ENCODE measurements at regions not wholly inside any gene's neighbourhood (a gene's known extent, or its start where the extent isn't known, plus 50 kb on each side); places are given as distances from the start of the nearest gene placed in this dataset.

DNA sequence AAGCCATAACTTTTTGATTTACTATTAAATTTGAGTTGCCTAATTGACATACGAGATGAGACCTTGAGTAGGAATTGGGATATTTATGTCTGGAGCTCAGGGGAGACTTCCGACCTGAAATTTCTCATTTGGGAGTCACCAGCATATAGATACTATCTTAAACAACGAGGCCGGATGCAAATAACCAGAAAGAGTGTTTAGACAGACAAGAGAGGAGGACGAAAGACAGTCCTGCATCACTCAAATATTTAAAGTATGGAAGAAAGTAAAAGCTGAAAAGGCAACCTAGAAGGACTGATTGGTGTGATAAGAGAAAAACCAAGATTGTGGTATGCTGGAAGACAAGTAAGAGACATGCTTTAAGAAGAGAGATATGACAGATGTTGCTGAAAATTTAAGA is 675.0 kb upstream of the NUDT12 start:
- no peak for DNase-seq

DNA sequence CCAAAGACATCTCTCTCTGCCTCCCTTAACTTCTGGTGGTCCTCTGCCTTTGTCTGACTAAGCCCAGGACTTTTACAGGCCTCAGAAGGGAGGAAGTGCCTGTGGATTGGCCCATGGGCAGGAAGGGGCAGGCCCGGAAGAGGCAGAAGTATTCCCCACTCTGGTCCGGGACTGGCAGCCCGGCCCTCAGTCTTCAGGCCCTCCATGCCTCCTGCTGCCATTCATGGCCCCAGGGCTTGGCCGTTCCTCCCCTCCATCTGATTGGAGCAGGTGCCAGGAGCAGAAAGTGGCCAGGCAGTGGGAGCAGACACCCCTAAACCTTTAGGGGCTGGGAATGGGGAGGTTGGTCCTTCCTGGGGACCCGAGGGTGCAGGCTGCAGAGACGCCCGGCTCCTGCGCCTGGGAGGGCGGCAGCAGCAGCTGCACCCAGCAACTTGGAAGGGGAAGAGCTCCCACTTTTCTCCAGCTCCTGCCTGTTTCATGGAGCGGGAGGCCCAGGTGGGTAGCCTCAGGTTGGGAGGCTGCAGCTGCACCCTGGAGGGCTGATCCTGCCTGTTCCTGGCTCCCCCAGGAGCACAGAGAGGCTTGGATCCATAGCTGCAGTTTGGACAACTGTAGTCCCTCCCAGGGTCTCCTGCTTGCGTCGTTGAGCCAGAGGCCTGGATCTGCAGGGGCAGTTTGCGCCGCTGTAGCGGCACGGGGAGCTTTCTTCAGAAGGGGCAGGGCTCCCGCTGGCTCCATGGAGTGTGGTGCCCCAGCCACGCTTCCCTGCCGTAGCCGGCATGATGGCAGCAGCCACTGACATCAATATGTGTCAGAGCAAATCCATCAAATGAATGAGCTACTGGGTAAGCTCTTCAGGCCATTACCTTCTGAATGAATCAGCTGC is 661.5 kb upstream of the NUDT12 start:
- DNase-seq = no peak

DNA sequence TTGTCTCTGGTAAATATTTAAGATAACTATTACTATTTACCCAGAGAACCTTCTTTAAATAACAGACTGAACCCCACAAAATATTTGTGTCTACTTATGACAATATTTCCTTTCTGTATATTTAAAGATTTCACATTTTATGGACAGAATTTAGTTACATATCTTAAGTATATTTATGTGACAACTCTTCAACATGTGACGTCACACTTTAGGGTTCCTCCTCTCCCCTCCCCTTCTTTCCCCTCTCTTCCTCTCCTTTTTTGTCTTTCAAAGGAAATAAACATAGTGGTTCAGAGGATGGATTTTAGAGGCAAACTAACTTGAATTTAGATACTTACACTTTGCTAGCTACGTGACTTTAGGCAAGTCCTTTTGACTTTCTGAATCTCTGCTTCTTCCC is 655.6 kb upstream of the NUDT12 start:
- DNase-seq = no peak

DNA sequence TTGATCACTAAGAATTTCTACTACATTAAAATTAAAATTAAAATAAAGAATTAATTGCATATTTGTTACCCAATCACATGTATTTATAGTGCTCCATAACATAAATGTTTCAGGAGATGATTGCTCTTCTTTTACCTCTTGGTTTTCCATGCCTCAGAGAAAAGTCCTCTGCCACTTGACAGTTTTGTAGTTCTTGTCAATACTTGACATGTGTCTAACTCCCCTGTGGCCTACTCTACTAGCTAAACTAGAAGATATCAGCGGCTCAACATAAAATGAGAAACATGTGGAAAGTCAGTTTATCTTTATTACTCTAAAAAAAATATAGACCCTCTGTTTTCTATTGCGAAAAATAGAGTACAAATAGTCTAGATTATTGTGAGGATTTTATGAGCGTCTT is 650.6 kb upstream of the NUDT12 start:
- no peak for DNase-seq

DNA sequence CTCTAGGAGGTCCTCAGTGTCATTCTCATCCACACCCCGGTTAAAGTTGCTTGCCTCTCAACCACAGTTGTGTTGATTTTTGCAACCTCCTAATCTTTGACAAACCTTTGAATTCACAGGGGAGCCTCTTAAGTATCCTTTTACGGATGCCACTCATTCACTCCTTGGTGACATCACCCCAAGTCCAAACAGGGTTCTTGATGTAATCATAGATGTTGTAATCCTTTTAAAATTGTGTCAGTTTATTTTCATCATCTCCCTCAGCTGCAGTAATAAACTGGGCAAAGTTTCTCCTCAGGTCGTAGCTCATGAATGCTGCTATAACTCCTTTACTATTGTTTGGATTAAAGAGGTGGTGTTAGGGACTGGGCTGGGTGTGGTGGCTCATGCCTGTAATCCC is 637.2 kb upstream of the NUDT12 start:
- no peak for DNase-seq

DNA sequence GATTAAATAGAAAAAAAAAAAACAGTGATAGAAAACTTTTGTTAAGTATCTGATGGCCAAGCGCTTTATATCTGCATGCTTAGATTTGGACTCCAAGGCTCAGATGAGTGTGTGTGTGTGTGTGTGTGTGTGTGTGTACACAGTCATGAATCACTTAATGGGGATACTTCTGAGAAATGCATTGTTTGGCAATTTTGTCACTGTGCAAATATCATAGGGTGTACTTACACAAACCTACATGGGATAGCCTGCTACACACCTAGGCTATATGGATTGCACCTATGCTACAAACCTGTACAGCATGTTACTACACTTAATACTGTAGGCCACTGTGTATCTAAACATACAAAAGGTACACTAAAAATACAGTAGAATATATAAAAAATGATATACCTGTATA is 635.6 kb upstream of the NUDT12 start:
- DNase-seq = no peak

DNA sequence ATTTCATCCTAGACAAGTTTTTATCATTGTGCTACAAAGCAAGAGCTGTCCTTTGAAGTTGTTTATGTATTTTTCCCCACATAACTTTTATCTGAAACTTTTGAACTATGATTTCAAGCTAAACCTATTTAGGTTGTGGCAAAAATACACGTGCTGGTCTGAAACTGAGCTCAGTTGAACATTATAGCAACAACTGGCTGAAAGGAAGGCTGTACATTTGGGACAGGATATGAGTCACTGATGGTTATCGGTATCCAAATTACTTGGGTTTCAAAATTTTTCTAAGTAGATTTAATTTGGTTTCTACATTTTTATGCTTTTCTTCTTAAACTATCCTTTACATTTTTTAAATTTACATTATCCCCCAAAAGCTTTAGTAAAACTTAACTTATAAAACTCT is 627.3 kb upstream of the NUDT12 start:
- DNase-seq = no peak

DNA sequence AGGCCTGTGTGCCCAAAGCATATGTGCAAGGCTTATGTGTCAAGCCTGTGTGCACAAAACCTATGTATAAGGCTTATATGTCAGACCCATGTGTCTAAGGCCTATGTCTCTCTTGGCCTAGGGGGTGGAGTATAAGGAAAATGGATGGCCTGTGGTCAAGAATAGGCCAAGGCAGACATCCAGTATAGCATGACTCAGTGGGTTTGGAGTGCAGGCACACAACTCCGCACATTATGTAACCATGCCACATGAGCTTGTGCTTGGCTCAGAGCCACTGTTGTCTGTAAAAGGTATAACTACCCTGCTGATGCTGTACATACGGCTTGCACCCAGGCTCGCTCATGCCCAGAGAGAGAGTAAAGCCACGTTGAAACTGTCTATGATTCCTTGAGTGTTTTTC is 626.4 kb upstream of the NUDT12 start:
- DNase-seq = no peak

DNA sequence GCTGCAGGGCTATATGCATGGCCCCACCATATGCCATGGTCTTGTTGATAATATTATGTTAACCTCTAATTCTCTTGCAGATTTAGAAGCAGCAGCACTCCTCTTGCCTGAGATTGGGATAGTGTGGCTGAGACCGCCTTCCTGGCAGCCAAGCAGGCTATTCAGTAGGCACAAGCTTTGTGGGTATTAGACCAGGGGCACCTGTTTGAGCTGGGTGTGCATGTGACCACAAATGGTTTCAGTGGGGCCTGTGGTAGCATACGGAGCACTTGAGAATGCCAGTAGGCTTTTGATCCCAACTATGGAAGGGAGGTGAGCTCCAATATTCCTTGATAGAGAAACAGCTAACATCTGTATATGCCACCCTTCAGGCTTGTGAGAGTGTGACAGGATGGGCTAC is 625.1 kb upstream of the NUDT12 start:
- DNase-seq = no peak

DNA sequence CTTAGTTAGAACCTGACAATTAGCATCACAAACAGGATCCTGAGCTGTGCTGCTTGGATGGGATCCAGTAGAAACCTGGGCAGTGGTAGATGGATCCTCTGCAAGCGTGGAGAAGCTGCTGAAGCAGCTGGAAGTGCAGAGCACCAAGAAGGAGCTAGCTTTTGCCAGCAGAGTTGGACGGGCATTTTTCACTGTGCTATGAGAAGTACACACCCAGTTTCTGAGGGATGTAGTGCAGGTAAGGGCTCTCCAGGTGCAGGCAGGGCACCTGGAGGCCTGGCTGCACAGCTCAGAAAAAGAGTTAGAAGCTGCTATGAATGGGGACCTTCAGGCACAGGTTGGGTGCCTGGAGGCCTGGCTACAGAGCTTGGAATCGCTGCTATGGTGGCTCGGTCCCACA is 623.9 kb upstream of the NUDT12 start:
- no peak for DNase-seq

DNA sequence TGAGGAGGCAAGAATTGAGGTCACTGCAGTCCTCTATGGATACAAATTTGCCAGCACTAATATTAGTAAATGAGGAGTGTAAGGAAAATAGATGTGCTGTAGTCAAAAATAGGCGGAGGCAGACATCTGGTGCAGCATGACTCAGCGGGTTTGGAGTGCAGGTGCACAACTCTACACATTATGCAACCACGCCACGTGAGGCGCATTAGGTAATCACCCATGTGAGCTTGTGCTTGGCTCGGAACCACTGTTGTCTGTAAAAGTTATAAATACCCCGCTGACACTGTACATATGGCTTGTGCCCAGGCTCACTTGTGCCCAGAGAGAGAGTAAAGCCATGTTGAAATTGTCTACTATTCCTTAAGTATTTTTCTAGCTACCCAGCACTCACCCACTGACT is 623.5 kb upstream of the NUDT12 start:
- DNase-seq = no peak

DNA sequence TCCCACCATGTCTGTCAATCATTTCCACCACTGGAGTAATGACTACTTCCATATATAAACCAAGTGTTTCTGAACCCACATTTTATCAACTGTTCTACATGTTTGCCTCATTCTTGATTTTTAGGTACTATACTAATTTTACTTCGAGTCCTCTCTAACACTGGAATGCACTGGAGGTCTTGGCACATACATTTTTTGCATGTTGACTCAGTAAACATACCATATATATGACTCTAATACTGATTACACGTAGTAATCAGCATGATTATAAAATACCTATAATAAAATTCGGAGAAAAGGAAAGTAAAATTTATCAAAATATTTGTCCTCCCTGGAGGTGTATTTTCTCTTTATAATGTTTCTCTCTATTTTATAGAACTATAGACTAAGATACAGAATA is 621.7 kb upstream of the NUDT12 start:
- DNase-seq = no peak

DNA sequence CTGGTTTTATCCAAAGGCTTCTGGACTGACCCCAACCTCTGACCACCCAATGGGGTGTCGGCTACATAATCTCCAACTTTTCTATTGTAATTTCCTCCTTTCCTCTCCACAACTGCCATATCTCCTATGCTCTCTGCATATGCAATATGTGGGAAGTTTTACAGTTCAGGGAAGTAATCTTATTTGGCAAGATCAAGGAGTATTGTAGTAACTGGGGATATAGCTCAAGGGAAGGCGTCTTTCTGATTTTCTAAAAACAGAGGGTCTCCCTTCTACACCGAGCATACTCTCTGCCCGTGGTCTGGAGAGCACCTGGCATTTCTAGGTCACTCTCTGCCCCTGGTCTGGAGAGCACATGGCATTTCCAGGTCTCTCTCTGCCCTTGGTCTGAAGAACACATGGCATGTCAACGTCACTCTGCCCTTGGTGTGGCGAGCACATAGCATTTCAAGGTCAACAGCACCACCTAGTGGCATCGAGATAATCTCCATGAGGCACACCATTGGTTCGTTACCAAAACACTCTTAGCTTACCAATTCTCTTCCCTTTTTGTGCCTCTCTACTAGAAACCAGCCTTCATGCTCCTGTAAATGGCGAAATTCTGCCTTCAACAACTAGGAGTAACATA is 616.4 kb upstream of the NUDT12 start:
- DNase-seq = no peak

DNA sequence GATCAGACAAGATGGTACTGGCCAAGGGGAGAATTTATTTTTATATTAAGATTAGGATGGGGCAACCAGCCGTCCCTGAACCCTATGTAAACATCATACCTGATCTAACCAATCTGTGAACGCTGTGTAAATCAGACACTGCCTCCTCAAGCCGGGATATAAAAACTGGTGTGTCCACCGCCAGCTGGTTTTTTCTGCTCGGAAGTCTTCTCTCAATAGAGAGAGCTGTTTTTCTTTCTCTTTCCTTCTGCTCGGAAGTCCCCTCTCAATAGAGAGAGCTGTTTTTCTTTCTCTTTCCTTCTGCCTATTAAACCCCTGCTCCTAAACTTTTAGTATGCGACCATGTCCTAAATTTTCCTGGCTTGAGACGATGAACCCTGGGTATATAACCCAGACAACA is 615.5 kb upstream of the NUDT12 start:
- DNase-seq = no peak

DNA sequence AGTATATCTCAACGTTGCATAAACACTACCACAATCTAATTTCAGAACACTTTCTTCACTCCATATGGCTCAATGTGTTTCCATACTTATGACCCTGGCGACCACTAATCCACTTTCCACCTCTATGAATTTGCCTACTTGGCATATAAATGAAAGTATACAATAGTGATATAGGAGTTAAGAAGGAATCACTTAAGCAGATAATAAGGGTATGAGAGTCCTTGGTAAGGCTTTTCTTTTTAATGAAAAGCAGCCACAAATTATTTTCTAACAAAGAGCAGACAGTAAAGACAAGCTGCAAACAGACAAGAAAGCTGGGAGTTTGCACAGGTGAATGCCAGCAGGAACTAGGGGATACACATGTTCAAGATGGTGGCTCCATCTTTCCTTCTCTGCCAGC is 615.1 kb upstream of the NUDT12 start:
- DNase-seq = no peak

DNA sequence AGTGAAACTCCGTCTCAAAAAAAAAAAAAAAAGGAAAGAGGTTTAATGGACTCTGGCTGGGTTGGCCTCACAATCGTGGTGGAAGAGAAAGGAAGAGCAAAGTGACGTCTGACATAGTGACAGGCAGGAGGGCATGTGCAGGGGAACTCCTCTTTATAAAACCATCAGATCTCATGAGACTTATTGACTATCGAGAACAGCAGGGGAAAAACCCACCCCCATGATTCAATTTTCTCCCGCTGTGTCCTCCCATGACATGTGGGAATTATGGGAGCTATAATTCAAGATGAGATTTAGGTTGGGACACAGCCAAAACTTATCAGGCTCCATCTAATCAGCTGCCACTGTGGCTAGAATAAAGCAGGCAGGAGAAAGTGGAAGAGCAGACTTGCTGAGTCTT is 610.4 kb upstream of the NUDT12 start:
- DNase-seq = no peak

DNA sequence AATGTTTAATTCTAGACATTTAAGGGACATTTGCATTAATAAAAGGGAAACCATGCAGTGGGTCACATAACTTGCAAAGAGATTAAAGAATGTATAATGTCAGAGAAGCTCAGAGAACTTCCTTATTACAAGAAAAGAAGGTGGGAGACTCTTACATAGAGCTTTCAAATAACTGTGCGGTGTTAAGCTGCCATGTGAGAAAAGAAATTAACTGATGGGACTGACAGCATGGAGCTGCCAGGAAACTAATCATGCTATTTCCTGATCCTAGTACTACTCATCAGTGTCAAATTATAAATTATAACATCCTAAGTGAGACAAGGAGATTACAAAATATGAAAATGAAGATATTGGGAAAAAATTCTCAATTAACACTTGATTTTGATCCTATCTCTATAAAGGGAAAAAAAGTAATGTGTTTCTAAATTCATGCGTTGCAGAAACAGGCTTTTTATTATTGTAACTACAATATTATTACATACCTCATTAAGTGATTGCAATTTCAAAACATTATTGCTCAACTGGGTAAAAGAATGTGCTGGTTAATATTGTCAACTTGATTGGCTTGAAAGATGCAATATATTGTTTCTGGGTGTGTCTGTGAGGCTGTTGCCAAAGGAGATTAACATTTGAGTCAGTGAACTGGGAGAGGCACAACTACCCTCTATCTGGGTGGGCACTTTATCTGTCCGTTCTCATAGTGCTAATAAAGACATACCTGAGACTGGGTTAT is 609.5 kb upstream of the NUDT12 start:
- no peak for DNase-seq

DNA sequence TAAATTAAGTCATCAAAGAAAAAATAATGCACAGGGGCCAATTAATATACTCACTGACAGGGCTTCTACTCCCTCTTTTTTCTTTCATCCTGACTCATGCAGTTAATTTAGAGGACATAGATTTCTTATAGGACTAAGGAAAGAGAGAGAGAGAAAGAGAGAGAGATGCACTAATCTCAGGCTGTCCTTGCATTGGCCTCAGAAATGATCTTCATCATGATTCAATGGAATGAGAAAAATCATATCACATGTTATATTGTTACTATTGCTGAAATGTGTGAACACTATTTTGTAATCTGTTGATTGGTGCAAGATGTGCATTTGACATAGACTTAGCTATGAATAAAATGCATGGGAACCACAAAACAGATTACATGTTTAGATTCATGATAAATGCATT is 608.3 kb upstream of the NUDT12 start:
- no peak for DNase-seq

DNA sequence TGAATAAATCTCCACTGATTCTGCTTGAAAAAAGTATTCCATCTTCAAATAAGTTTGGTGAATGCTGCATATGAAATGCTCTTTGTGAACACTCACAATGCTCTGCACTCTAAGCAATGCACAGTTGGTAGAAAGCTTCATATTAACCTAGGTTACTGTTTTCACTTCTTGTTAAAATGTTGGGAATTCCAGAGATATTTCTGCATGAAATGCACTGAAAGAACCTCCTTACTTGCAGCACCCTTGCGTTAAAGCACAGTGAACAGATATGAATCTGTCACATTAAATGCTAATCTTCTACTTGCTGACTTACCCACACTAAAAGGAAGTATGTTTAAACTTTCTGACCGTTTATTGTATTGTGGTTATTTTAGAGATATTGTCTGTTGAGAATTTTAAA is 584.1 kb upstream of the NUDT12 start:
- DNase-seq = no peak

DNA sequence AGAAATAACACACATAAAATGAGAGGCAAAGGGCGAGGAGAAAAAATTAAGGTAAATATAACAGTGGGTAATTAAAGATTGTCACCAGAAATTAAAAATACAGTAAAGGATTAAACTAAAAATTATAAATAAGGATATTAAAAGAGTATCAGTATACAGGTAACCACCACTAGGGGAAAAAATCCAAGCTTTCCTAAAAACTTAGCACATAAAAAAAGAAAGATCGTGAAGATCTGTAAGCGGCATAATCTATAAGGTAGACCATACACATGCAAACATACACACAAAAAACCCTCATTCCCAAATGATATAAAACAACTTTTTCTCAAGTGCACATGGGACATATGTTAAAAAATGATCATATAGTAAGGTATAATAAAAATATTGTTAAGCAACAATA is 577.3 kb upstream of the NUDT12 start:
- DNase-seq = no peak

DNA sequence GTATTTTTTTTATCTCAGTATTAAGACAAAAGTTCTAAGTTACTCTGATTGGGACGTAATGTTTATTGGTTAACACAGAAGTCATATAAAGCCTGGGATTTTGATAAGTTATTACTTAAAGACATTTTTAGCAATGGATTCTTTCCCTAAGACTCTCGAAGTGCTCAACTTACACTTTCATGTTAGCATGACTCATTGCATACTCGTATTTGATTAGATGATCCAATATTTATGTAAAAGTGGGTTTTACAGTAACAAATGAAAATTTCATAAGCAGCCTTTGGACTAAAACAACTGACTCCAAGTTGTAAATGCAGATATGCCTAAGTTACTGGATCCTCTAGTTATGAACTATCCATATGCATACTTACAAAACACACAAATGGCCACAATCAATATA is 567.7 kb upstream of the NUDT12 start:
- no peak for DNase-seq

DNA sequence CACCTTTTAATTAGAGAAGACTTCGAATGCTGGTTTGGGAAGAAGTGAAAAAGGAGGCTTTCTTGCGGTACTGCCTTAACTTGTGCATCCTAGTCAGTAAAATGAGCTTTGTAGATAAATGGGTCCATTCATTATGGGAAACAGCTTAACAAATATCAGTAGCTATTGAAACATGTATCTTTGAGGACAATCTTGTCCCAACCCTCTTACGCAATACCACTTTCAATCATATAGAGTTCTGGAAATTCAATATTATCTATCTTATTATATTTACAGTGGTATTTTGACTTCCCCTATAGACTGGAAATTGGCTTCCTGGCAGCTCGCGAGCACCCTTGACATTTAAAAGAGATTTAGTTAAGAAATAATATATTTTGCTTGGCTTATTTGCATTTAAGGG is 565.8 kb upstream of the NUDT12 start:
- no peak for DNase-seq

DNA sequence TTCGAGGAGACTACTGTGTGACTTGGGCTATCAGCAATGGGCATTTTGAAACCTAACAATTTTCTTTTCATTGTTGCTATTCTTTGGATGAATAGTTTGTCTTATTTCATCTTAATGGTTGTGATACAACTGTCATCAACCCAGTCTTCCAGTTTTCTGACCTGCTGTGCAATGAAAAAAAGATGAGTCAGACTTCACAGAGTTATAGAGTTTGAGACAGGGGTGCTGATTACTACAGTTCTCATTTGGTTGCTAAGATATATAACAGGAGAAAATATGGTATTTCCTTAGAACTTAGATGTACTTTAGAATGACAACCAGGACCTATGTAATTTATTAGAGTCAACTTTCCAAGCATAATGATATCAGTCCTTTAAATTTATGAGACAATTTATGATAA is 564.4 kb upstream of the NUDT12 start:
- no peak for DNase-seq

DNA sequence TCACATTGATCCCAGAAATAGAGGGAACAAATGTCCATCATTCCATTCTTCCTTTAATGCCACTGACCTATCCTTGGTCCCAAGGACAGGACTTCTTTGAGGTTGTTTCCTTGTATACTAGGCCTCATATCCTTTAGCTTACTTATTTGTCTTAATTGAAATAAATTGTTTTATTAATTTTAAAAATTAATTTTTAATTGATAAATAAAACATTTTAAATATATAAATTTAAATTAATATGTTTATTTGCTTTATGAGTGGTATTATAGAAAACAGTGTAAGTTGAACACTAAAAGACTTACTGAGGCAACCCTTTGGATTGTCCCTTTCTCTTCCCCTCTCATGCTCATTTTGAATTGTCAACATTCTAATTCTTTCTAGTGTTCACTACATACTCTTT is 556.9 kb upstream of the NUDT12 start:
- no peak for DNase-seq
